Colon (tissue), 2 donors: ENCODE measurements at regions not wholly inside any gene's neighbourhood (a gene's known extent, or its start where the extent isn't known, plus 50 kb on each side); places are given as distances from the start of the nearest gene placed in this dataset.
"Not testable (repeated sequence)": the region's sequence is repeated elsewhere in the genome, so short reads cannot be mapped to it uniquely, and the experiment has no call there.

Experiments
- FAIRE-seq: peaks from 2 replicates; lab custom pipeline; 2012; peaks lifted over from hg19 to GRCh38; lab: Jason Lieb, UNC
- donor health status: control.
- donor health status: control.

- no peak for FAIRE-seq
Measured at GRCh38 chr6:110558575-110558974, 82.2 kb upstream of the SLC22A16 start.

DNA sequence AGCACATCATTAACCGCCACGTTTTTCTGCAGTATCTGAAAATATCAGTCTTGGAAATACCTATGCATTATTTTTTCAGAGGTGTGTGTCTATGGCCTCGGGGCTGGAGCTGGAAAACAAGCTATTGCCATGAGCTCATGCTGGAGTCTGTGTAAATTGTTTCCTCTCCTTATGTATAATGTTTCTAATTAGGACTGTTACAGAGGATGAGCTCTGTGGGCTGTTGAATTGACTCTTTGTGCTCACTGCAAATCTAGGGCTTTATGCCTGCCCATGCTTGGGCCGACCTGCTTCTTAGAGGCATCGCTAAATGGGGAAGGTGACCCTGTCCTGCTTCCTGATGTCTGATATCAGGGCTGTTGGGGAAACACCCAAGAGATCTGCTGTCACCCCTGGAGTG lies 80.8 kb upstream of the SLC22A16 start:
- FAIRE-seq: no peak

GRCh38 chr6:110556317-110557110 lies 80.1 kb upstream of the SLC22A16 start:
- no peak for FAIRE-seq

GRCh38 chr6:110554966-110555460 lies 78.6 kb upstream of the SLC22A16 start:
- FAIRE-seq: no peak

DNA sequence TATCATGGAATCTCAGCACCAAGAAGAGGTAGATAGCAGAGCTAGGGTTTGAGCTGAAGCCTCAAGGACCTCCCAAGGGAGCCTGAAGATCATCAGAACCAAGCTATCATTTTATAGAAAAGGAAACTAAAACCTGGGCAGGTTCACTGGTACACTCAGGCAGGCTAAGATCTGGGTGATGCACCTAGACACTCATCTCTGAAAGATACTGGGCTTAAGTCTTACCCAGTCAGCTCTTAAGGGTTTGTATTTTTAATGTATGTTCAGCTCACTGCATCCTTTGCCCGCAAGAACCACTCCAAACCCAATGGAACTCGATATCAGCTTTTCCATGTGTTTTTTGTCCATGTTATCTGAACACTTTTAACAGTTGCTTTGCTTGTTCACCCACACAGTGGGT lies 78.0 kb upstream of the SLC22A16 start:
- FAIRE-seq: no peak

- FAIRE-seq: no peak
Measured at GRCh38 chr6:110552901-110553641, 76.7 kb upstream of the SLC22A16 start.

- no peak for FAIRE-seq
Measured at GRCh38 chr6:110552076-110552475, 75.7 kb upstream of the SLC22A16 start.

- FAIRE-seq: no peak
Measured at GRCh38 chr6:110551088-110551487, 74.7 kb upstream of the SLC22A16 start.

GRCh38 chr6:110550353-110550752 lies 73.9 kb upstream of the SLC22A16 start:
- no peak for FAIRE-seq

GRCh38 chr6:110549277-110549676 lies 72.9 kb upstream of the SLC22A16 start:
- FAIRE-seq: no peak

DNA sequence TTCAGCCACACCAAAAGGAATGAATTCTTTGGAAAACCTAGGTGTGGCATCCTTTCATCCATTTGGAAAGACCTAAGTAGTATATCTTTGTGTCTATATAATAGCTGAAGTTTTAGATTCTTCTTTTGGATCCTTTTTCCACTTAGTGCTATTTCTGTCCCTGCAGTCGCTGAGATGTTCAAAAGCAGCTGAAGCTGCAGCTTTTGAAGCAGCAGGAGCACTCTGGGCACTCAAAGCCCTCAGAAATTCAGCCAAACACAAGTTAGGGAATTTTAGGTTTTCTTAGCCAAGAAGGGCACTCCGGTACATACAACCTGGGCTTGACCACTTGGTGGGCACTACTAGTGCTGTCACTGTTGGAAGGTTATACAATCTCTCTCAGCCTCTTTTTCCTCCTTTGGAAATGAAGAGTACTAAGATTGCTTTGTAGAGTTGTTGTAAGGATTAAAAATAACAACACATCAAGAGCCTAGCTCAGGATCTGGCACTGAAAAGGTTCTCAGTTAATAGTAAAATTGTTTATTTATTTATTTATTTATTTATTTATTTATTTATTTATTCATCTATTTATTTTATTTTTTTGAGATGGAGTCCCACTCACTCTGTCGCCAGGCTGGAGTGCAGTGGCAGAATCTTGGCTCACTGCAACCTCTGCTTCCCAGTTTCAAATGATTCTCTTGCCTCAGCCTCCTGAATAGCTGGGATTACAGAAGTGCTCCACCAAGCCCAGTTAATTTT lies 71.9 kb upstream of the SLC22A16 start:
- FAIRE-seq: no peak

- FAIRE-seq: no peak
Measured at GRCh38 chr6:110547266-110547964, 71.0 kb upstream of the SLC22A16 start.

- no peak for FAIRE-seq
Measured at GRCh38 chr6:110545081-110545872, 68.9 kb upstream of the SLC22A16 start.

- FAIRE-seq: no peak
Measured at GRCh38 chr6:110544472-110544871, 68.1 kb upstream of the SLC22A16 start.

GRCh38 chr6:110543106-110543505 lies 66.7 kb upstream of the SLC22A16 start:
- FAIRE-seq: no peak

DNA sequence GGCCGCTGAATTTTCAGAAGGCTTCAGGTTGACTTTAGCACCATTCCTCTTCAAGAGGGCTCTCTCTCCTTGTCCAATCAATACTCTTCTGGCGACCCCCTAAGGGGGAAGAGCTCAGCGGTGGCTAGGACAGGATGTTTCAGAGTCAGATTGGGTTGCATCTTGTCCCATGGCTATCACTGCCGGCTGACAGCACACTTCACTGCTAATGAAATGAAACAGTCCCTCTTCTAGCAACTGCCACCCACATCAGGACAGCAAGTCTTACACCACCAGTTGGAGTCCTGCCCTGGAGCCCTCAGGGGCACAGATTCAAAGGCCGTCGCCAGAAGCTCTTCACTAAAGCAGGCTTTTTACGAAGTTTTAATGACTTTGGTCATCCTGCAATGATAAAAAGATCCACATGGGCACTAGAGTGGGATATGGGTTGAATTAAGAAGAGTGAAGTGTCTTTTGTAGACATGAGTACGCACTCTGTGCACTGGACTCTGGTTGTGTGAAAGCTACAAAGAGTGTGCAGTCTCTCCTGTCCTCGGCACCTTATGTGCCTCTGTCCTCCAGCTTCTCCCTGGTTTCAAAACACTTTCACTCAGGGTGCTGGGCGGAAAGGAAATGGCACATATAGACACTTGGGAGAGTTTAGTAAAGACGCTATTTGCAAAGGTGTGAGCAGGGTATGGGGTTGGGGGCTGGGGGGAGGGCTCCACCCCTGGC lies 66.1 kb upstream of the SLC22A16 start:
- FAIRE-seq: no peak

DNA sequence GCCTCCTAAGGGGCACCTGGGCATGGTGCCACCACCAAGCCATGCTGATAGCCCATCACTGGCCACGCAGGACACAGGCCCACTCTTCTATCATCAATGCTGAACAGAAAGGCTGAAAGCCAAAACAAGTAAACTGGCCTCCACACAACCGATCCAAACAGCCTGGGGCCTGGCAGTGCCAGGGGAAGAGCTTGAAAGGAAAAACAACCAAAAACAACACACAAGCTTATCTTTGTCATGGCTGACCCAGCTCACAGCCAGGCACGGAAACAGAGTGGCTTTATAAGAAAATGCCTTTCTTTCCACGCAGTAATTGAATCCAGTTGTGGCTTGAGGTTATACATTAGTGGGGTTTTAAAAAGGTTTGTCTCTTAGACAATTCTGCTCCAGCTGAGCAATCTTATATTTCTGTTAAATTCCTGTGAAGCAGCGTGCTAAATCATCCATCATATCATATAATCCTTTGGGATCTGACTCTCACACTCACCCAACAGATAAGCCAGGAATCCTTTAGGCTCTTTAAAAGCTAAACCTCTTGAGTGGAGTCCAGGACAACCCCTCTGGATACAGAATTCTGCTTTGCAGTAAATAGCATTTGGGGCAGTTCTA lies 65.4 kb upstream of the SLC22A16 start:
- FAIRE-seq: no peak

DNA sequence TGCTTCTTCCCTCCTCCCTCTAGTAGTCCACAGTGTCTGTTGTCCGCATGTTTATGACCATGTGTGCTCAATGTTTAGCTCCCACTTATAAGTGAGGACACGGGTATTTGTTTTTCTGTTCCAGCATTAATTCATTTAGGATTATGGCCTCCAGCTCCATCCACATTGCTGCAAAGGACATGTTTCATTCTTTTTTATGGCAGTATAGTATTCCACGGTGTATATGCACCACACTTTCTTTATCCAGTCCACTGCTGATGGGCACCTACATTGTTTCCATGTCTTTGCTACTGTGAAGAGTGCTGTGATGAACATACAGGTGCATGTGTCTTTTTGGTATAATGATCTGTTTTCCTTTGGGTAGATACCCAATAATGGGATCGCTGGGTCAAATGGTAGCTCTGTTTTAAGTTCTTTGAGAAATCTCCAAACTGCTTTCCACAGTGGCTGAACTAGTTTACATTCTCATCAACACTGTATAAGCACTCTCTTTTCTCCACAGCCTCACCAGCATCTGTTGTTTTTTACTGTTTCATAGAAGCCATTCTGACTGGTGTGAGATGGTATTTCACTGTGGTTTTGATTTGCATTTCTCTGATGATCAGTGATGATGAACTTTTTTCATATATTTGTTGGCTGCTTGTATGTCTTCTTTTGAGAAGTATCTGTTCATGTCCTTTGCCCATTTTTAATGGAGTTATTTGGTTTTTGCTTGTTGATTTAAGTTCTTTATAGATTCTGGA lies 63.0 kb upstream of the SLC22A16 start:
- not testable (repeated sequence) for FAIRE-seq

DNA sequence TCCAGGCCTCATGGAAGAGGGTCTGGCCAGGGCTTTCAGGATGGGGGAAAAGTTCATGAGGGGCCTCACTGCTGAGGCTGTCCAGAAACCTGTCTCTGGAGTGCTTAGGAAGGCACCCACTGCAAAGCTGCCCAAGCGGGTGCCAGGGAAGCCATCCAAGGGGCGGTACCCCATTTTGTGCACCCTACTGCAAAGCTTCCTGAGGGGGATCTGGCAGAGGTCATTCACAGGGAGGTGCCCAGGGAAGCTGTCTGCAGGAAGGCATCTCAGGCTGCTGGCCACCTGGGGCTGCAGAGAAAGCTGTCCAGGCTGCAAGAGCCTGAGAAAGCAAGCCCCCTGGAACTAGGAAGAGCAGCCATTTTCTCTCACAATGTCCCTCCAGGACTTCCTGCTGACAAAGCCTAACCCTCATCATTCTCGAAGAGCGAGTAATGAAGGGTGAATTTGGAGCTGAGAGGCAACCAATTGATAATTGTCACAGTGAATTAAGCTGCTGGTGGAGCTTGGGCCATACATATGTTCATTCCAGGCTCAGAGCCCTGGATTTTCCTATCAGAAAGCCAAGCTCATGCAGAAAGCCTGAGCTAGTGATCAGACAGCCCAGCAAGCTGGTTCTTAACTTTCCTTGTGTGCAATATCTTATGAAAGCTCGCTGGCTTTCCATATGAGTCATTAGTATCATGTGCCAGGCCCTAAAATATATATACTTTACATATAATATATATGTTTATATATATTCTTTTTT lies 62.2 kb upstream of the SLC22A16 start:
- FAIRE-seq: no peak
